HG03354 (cell line): ENCODE measurements at regions not wholly inside any gene's neighbourhood (a gene's known extent, or its start where the extent isn't known, plus 50 kb on each side); places are given as distances from the start of the nearest gene placed in this dataset.

Source experiments
- ATAC-seq: cut with Tn5 transposase; IDR thresholded peaks from one replicate; pipeline ENCODE4 v1.9.1; 2021; ENCODE audit warnings: mild to moderate bottlenecking; ENCODE audit not compliant: unreplicated experiment, poor library complexity, severe bottlenecking

- ATAC-seq: no peak
Observed at GRCh38 chr9:105055917-105056316, 128.0 kb upstream of the ABCA1 start.

- ATAC-seq: no peak
Observed at GRCh38 chr9:105057551-105057950, 129.6 kb upstream of the ABCA1 start.

- no peak for ATAC-seq
Observed at GRCh38 chr9:105059252-105059651, 131.3 kb upstream of the ABCA1 start.

GRCh38 chr9:105062222-105062855 lies 134.4 kb upstream of the ABCA1 start:
- no peak for ATAC-seq

GRCh38 chr9:105064248-105065097 lies 136.5 kb upstream of the ABCA1 start:
- peak; percentile 8 for ATAC-seq

- no peak for ATAC-seq
Observed at GRCh38 chr9:105065098-105066088, 137.4 kb upstream of the ABCA1 start.

- ATAC-seq: no peak
Observed at GRCh38 chr9:105066275-105066865, 138.4 kb upstream of the ABCA1 start.

GRCh38 chr9:105067895-105068580 lies 140.1 kb upstream of the ABCA1 start:
- ATAC-seq: no peak

GRCh38 chr9:105069285-105069684 lies 141.3 kb upstream of the ABCA1 start:
- no peak for ATAC-seq

GRCh38 chr9:105069696-105070095 lies 141.7 kb upstream of the ABCA1 start:
- ATAC-seq: no peak

GRCh38 chr9:105070176-105070575 lies 142.2 kb upstream of the ABCA1 start:
- no peak for ATAC-seq

- ATAC-seq: no peak
Observed at GRCh38 chr9:105072476-105072875, 144.5 kb upstream of the ABCA1 start.

GRCh38 chr9:105073147-105073546 lies 145.2 kb upstream of the ABCA1 start:
- no peak for ATAC-seq

- ATAC-seq: no peak
Observed at GRCh38 chr9:105074491-105074890, 146.5 kb upstream of the ABCA1 start.

- ATAC-seq: no peak
Observed at GRCh38 chr9:105076729-105077128, 148.8 kb upstream of the ABCA1 start.

GRCh38 chr9:105079457-105079856 lies 151.5 kb upstream of the ABCA1 start:
- no peak for ATAC-seq

GRCh38 chr9:105082843-105083242 lies 154.9 kb upstream of the ABCA1 start:
- ATAC-seq: no peak

GRCh38 chr9:105083256-105083655 lies 155.3 kb upstream of the ABCA1 start:
- no peak for ATAC-seq
